HG03139 (cell line): ENCODE measurements at regions not wholly inside any gene's neighbourhood (a gene's known extent, or its start where the extent isn't known, plus 50 kb on each side); places are given as distances from the start of the nearest gene placed in this dataset.
"Not testable (repeated sequence)": the region's sequence is repeated elsewhere in the genome, so short reads cannot be mapped to it uniquely, and the experiment has no call there.

Experiments used
- ATAC-seq: cut with Tn5 transposase; IDR thresholded peaks from one replicate; pipeline ENCODE4 v1.9.1; 2021; ENCODE audit not compliant: unreplicated experiment

DNA sequence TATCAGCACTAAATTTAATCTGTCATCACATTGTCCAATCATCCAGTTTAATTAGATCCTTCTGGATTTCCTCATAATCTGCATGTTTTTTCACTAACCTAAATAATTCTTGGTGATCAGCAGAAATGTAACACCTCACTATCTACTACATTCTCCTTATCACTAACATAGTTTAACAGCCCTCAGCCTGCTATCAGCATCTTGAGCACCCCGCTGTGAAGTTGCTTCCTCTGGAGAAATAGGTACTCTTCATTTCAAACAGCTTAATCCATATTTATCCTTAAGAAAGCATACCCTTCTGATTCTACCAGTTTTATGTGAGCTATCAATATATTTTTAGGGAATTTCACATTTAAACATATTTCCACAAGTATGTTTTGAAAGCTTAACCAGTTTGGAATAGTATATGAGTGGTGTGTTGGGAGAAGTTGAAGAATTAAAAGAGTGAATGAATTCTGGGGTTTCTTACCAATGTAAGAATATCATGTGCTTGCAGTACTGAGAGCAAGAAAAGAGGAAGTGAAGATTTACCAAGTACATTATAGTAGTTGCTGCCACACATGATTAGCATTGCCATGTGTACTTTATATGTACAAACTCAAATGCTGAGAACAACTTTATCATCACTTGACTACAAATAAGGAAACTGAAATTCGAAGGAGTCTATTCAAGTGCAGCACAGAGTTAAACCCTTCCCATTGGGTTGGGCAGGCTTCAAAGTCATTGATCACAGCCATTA is 771.1 kb upstream of the ADGRL4 start:
- ATAC-seq, result peak; percentile 99

- ATAC-seq, result no peak
Observed at GRCh38 chr1:79775402-79775801, 768.9 kb upstream of the ADGRL4 start.

DNA sequence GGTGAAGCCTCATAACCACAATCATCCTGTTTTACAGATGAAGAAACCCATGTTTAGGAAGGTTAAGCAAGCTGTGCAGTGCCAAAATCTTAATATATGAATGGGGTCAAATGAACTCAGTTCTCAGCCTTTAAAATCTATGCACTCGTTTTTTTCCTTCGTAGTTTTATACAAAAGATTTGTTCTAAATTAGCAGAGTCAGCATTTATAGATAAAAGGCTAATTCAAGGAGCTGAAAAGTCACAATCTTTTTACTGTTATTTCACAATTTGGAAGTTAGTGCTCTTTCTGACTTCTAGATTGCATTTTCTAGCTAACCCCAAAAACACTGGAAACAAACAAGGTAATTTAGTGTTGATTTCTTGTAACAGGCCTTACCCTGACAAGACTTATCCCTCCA is 766.9 kb upstream of the ADGRL4 start:
- no peak for ATAC-seq

- ATAC-seq, result no peak
Observed at GRCh38 chr1:79762461-79762860, 755.9 kb upstream of the ADGRL4 start.

GRCh38 chr1:79760531-79760930 is 754.0 kb upstream of the ADGRL4 start:
- ATAC-seq, result no peak

DNA sequence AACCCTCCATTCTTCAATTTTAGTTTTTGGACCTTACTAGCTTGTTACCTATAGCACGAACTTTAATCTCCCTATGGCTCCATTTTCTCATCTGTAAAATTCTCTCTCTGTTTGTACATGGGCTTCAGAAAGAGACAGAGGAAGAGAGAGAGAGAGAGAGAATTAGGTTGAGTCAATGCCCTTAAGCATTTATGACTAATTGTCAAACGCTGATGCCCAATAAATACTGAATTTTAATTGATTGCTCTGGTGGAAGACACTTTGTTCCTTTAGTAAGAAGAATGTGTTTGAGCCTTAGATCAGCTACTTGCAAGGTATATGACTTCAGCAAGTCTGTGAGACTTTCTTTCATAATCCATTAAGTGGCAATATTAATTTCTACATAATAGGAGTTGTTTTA is 743.1 kb upstream of the ADGRL4 start:
- no peak for ATAC-seq

- ATAC-seq, result no peak
Observed at GRCh38 chr1:79745929-79746328, 739.4 kb upstream of the ADGRL4 start.

DNA sequence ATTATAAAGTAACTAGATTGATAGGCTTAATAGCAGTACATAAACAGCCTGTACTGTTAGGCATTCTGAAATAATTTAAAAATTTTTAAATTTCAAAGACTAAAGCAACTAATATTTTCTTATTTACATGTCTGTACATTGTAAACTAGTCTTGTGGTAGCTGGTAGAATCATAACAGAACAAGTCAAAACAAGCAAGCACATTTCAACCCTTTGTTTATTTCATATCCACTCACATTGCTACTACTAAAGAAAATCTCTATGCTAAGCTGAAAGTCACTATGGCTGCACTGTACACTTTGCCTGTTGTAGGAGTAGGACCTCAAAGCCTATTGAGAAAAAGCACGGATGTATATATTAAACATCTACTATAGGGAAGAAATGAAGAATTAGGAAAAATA is 738.2 kb upstream of the ADGRL4 start:
- no peak for ATAC-seq

- peak; percentile 89 for ATAC-seq
Observed at GRCh38 chr1:79741720-79742421, 735.3 kb upstream of the ADGRL4 start.

GRCh38 chr1:79738101-79738500 is 731.6 kb upstream of the ADGRL4 start:
- ATAC-seq, result no peak

- no peak for ATAC-seq
Observed at GRCh38 chr1:79737193-79737592, 730.7 kb upstream of the ADGRL4 start.

- ATAC-seq, result no peak
Observed at GRCh38 chr1:79732950-79733349, 726.4 kb upstream of the ADGRL4 start.

- ATAC-seq, result no peak
Observed at GRCh38 chr1:79726911-79727310, 720.4 kb upstream of the ADGRL4 start.

GRCh38 chr1:79726321-79726720 is 719.8 kb upstream of the ADGRL4 start:
- ATAC-seq, result no peak

DNA sequence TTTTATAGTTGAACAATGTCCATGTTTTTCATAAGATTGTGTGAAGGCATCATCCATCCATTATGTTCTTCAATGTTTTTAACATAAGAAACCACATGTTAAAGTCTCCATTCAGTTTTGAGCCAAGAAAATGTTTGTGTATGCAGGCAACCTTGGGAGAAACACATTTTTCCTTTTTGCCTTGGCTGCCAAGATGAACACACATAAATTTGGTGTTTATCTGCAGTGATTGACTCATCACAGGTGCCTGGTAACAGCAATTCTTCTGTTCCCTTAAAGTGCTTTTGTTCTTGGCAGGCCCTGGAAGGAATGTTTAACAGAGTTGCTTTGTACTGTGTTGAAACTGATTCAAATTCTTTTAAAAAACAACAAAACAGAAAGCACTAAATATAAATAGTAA is 709.9 kb upstream of the ADGRL4 start:
- no peak for ATAC-seq

DNA sequence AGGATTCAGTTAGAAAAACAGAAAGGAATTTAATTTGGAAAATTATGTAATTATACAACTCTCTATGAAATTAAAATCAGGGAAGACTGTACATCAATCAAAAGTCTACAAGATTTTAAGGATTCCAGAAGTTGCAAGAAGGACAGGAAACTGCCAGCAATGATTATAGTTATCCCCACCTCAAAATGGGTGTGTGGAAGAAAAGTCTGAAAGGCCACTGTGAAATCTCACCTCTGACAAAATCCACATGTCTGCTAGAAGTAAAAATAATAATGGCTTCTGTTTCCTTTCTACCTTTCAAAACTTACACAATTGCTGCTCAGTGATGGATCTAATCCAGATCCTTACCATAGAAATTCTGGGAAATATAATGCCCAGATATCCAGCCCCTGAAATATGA is 708.1 kb upstream of the ADGRL4 start:
- ATAC-seq, result no peak

DNA sequence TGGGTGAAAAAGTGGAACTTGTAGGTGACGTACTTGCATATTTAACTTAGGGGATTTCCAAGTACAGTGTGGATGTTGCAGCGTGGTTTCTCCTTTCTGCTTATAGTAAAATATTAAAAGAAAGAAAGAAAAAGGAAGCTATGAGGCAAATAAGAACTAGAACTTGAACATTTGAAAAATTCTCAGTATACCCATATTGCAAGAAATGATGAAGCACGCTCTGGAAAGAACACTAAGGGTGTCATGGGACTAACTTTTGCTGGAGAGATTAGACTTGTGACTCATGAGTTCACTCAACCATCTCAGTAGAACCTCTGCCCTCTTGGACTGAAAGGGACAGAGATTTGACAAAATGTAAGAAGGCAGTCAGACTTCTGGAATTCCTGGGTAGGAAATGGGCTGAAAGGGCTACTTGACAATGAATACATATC is 704.5 kb upstream of the ADGRL4 start:
- peak; percentile 85 for ATAC-seq

GRCh38 chr1:79708646-79709265 is 702.2 kb upstream of the ADGRL4 start:
- ATAC-seq, result no peak

- ATAC-seq, result no peak
Observed at GRCh38 chr1:79705218-79705617, 698.7 kb upstream of the ADGRL4 start.

GRCh38 chr1:79704067-79704466 is 697.5 kb upstream of the ADGRL4 start:
- no peak for ATAC-seq

- not testable (repeated sequence) for ATAC-seq
Observed at GRCh38 chr1:79702336-79702999, 695.9 kb upstream of the ADGRL4 start.

- ATAC-seq, result peak; percentile 92
Observed at GRCh38 chr1:79695138-79695537, 688.6 kb upstream of the ADGRL4 start.
